B cell (primary cell): ENCODE measurements at regions not wholly inside any gene's neighbourhood (a gene's known extent, or its start where the extent isn't known, plus 50 kb on each side); places are given as distances from the start of the nearest gene placed in this dataset.
A peak's percentile ranks its signal among the peaks of the same experiment; 100 is the strongest.

Source experiments
- ATAC-seq: fragments of 200-7000 bp; cut with Tn5 transposase; one replicate; pipeline ENCODE4 v1.10.0; 2021; ENCODE audit warnings: low read depth, mild to moderate bottlenecking, moderate number of reproducible peaks, moderate library complexity
- CTCF ChIA-PET: fragments of 350-600 bp; sonication (Branson Sonifier 250); formaldehyde crosslinking; loops from one replicate; lab custom pipeline; 2021; ENCODE audit warnings: antibody characterized with exemption, inconsistent platforms; lab: Charles Lee
- POLR2A ChIA-PET: fragments of 350-600 bp; sonication (Branson Sonifier 250); formaldehyde crosslinking; loops from one replicate; lab custom pipeline; 2021; ENCODE audit warnings: antibody characterized with exemption; lab: Charles Lee
- DNase-seq: peaks from one replicate; pipeline ENCODE4 v3.0.0; 2013
- H2AFZ ChIP-seq: 2 replicates; pipeline ENCODE4 v1.6.1; 2012; ENCODE audit warnings: mild to moderate bottlenecking, low read depth, low read length; ENCODE audit not compliant: insufficient read depth, poor library complexity, severe bottlenecking
- H3K27ac ChIP-seq, 2 donors: 1 replicate in 1 of 2; 2 replicates in 1 of 2; pipeline ENCODE4 v1.5.1; 2012 to 2013; ENCODE audit warnings: low read length in 2 of 2, mild to moderate bottlenecking in 2 of 2, moderate library complexity in 1 of 2
- H3K27me3 ChIP-seq, 4 experiments: fragments of 200-600 bp in 1 of 4; sonication (generic) in 1 of 4; replicated peaks in 1 of 4; 1 replicate in 2 of 4; 2 replicates in 2 of 4; pipeline versions ENCODE4 v1.6.1 to v1.7.0; 2013 to 2016; ENCODE audit warnings: low read length in 3 of 4, mild to moderate bottlenecking in 2 of 4, mixed read lengths in 1 of 4, moderate library complexity in 1 of 4; ENCODE audit not compliant: insufficient read depth in 4 of 4, control insufficient read depth in 3 of 4; ENCODE audit errors: control extremely low read depth in 1 of 4
- H3K36me3 ChIP-seq, 2 experiments: replicated peaks in 1 of 2; 1 replicate in 1 of 2; 2 replicates in 1 of 2; pipeline versions ENCODE4 v1.6.1 to v1.7.1; 2013; ENCODE audit warnings: low read length in 1 of 2; ENCODE audit not compliant: insufficient read depth in 2 of 2, control insufficient read depth in 1 of 2; ENCODE audit errors: control extremely low read depth in 1 of 2, extremely low read depth in 1 of 2
- H3K4me1 ChIP-seq, 2 donors: fragments of 200-600 bp in 1 of 2; sonication (generic) in 1 of 2; 1 replicate in 1 of 2; 2 replicates in 1 of 2; pipeline versions ENCODE4 v1.5.1 to v1.6.1; 2013 to 2017; ENCODE audit warnings: low read length in 2 of 2; ENCODE audit not compliant: control insufficient read depth in 2 of 2, insufficient read depth in 2 of 2
- H3K4me2 ChIP-seq: replicated peaks from 2 replicates; pipeline ENCODE3; 2012; ENCODE audit warnings: mild to moderate bottlenecking, low read depth, low read length; ENCODE audit not compliant: poor library complexity, severe bottlenecking
- H3K4me3 ChIP-seq, 5 experiments: fragments of 200-600 bp in 1 of 5; sonication (generic) in 1 of 5; 1 replicate in 3 of 5; 2 replicates in 2 of 5; pipeline versions ENCODE4 v1.5.1 to v1.7.0; 2011 to 2016; ENCODE audit warnings: low read length in 4 of 5, mild to moderate bottlenecking in 4 of 5, low read depth in 2 of 5, control low read depth in 1 of 5, moderate library complexity in 1 of 5; ENCODE audit not compliant: insufficient read depth in 1 of 5; ENCODE audit errors: control extremely low read depth in 1 of 5, extremely low read depth in 1 of 5
- H3K79me2 ChIP-seq: fragments of 200-600 bp; sonication (generic); one replicate; pipeline ENCODE4 v1.6.0; 2016; ENCODE audit warnings: low read length; ENCODE audit not compliant: control insufficient read depth, insufficient read depth
- H3K9ac ChIP-seq: fragments of 200-600 bp; sonication (generic); 2 replicates; pipeline ENCODE4 v1.6.1; 2017; ENCODE audit warnings: mild to moderate bottlenecking, low read length, moderate library complexity
- H3K9me3 ChIP-seq, 3 donors: one replicate each; pipeline versions ENCODE4 v1.6.1 to v1.7.1; 2013; ENCODE audit warnings: low read length in 2 of 3; ENCODE audit not compliant: control insufficient read depth in 2 of 3, insufficient read depth in 1 of 3; ENCODE audit errors: control extremely low read depth in 1 of 3
- H4K20me1 ChIP-seq: 2 replicates; pipeline ENCODE4 v1.6.0; 2012; ENCODE audit warnings: mild to moderate bottlenecking, low read length; ENCODE audit not compliant: insufficient read depth, control insufficient read depth, poor library complexity, severe bottlenecking
- H3K27ac Mint-ChIP-seq: one replicate; pipeline ENCODE4 v1.8.0; 2021; ENCODE audit warnings: mixed read lengths
- H3K27me3 Mint-ChIP-seq: one replicate; pipeline ENCODE4 v1.8.0; 2021; ENCODE audit warnings: mixed read lengths
- H3K4me1 Mint-ChIP-seq: one replicate; pipeline ENCODE4 v1.8.0; 2021; ENCODE audit warnings: mixed read lengths
- H3K4me3 Mint-ChIP-seq: one replicate; pipeline ENCODE4 v1.8.0; 2021; ENCODE audit warnings: mixed read lengths
- H3K9me3 Mint-ChIP-seq: one replicate; pipeline ENCODE4 v1.8.0; 2022; ENCODE audit warnings: mixed read lengths; ENCODE audit not compliant: insufficient read depth
- EZH2 ChIP-seq: IDR thresholded peaks from 2 replicates; pipeline ENCODE4 v1.6.1; 2012; ENCODE audit warnings: borderline replicate concordance, low read depth, mild to moderate bottlenecking, moderate library complexity, low read length; ENCODE audit not compliant: insufficient read depth, poor library complexity, severe bottlenecking
- WGBS: methylation state at CpG from one replicate; pipeline ENCODE4 v1.1.5; 2013; ENCODE audit warnings: missing lambda C conversion rate; ENCODE audit not compliant: insufficient coverage; 5-methylcytosine and 5-hydroxymethylcytosine counted together
- intact Hi-C: fragments of 100-400 bp; cut with micrococcal nuclease; formaldehyde crosslinking; loops from one replicate; pipeline ENCODE4 v1.10.0; 2022
- TF ChIP-seq, protein P1 (sequence below): fragments of 200-600 bp; IDR thresholded peaks from one replicate; pipeline ENCODE4 v1.8.0; 2022; ENCODE audit warnings: antibody characterized with exemption, mild to moderate bottlenecking

DNA sequence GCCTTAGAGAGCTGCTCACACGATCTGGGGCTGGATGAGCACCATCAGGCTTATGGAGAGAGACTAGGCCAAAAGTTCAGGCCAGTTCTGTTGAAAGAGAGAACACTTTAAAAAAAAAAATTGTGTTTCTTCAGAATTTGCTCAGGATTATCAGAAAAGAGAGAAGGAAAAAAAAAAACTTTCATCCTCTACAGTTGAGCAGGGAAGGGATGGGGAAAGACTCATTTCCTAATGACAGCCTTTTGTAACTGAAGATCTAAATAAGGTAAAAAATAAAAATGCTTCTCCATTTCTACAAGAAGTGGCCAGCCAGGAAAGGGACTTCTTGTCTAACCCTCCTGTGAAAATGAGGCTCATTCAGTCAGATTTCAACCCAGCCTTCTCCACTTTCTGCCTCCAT lies 134.8 kb downstream of the LY86 start:
- POLR2A ChIA-PET = no interaction called here
- DNase-seq (no peak), ATAC-seq (no peak)
- Mint-ChIP-seq H3K9me3 (no peaks in the 10 kb centered on the region), H3K27ac (no peak overlapping the region), H3K4me3 (no peak overlapping the region), H3K27me3 (peaks cover 30% of the 10 kb centered on the region), H3K4me1 (peaks cover 9% of the 10 kb centered on the region)
- Histone ChIP-seq H3K4me2 (no peak overlapping the region), H3K27me3 (peaks cover 0 to 23% (median 10%) of the 10 kb centered on the region in 4 experiments), H3K79me2 (no peaks in the 10 kb centered on the region), H3K9me3 (no peaks in the 10 kb centered on the region), H4K20me1 (no peaks in the 10 kb centered on the region), H2AFZ (peak overlapping the region; percentile 3), H3K4me3 (no peak overlapping the region), H3K4me1 (peaks cover 11 to 18% of the 10 kb centered on the region in 2 donors), H3K27ac (no peak overlapping the region), H3K9ac (no peak overlapping the region), H3K36me3 (no peaks in the 10 kb centered on the region)
- TF ChIP-seq EZH2 = no peak
- TF ChIP-seq, protein P1, sequence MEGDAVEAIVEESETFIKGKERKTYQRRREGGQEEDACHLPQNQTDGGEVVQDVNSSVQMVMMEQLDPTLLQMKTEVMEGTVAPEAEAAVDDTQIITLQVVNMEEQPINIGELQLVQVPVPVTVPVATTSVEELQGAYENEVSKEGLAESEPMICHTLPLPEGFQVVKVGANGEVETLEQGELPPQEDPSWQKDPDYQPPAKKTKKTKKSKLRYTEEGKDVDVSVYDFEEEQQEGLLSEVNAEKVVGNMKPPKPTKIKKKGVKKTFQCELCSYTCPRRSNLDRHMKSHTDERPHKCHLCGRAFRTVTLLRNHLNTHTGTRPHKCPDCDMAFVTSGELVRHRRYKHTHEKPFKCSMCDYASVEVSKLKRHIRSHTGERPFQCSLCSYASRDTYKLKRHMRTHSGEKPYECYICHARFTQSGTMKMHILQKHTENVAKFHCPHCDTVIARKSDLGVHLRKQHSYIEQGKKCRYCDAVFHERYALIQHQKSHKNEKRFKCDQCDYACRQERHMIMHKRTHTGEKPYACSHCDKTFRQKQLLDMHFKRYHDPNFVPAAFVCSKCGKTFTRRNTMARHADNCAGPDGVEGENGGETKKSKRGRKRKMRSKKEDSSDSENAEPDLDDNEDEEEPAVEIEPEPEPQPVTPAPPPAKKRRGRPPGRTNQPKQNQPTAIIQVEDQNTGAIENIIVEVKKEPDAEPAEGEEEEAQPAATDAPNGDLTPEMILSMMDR = no peak
- CTCF ChIA-PET = interaction anchor here (0.7 to 4.2 kb wide), 9 partner anchors 16 to 892 kb away, joined by 3 to 23 read pairs (median 3); no protein-coding TSS in a partner anchor
- intact Hi-C loops = loop anchor here (10.0 kb wide), 1 partner anchor 1501 kb away; no protein-coding TSS in a partner anchor
- WGBS = no CpG with 5 or more reads among the region's 1 CpG

DNA sequence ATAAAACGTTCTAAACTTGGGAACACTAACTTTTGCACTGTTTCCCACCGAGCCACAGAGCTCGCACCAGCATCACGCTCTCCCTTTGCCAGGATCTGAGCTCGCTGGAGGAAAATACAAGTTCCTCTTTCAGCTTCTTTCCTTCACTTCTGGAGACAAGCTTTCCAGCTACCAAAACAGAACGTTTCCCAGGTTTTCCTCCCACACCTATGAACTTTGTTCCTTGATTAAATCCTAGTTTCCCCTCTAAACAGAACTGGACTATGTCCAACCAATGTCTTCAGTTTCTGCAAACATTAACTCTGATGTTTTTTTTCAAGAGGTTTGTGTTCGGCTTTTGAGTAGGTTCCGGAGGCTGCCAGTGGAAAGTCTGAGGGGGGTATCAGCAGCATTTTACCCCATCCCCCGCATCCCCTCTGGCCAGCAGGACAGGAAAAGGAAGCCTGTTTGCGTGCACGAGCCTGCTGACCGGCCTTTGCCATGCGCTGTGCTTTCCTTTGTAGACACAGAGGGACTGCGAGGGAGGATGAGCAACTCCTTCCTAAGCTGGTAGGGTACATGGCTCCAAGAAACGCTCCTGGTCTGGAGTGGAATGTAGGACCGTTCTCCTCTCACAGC lies 135.5 kb downstream of the LY86 start:
- Histone ChIP-seq H4K20me1 (no peaks in the 10 kb centered on the region), H3K9ac (peak overlapping the region; percentile 49), H3K27me3 (peaks cover 0 to 23% (median 11%) of the 10 kb centered on the region in 4 experiments), H3K36me3 (no peaks in the 10 kb centered on the region), H3K4me2 (peak overlapping the region; percentile 76), H3K79me2 (no peaks in the 10 kb centered on the region), H3K4me1 (peaks cover 11 to 18% of the 10 kb centered on the region in 2 donors), H2AFZ (peak overlapping the region; percentile 67), H3K4me3 (peak overlapping the region in 1 of 5 experiments; percentile 31), H3K27ac (no peak overlapping the region), H3K9me3 (no peaks in the 10 kb centered on the region)
- DNase-seq (no peak), ATAC-seq (no peak)
- intact Hi-C loops = loop anchor here (1.0 to 10.0 kb wide), 3 partner anchors 514 to 1501 kb away; no protein-coding TSS in a partner anchor
- TF ChIP-seq EZH2 = no peak
- TF ChIP-seq, protein P1 = no peak
- ChIA-PET POLR2A (no interaction called here), CTCF (interaction anchor here (0.7 to 4.2 kb wide), 10 partner anchors 21 to 1495 kb away, joined by 3 to 23 read pairs (median 3); no protein-coding TSS in a partner anchor)
- Mint-ChIP-seq H3K27ac (no peak overlapping the region), H3K4me1 (peaks cover 9% of the 10 kb centered on the region), H3K4me3 (no peak overlapping the region), H3K9me3 (no peaks in the 10 kb centered on the region), H3K27me3 (peaks cover 27% of the 10 kb centered on the region)
- WGBS = 18% methylated on average over 12 of the region's 16 CpGs
